Vagina (tissue), 2 donors: ENCODE measurements at regions not wholly inside any gene's neighbourhood (a gene's known extent, or its start where the extent isn't known, plus 50 kb on each side); places are given as distances from the start of the nearest gene placed in this dataset.

Source experiments
- CTCF ChIP-seq, 3 experiments: fragments of 450-650 bp in 2 of 3; fragments of 200-600 bp in 1 of 3; sonication (generic) in 1 of 3; IDR thresholded peaks; one replicate each; pipeline ENCODE4 v1.5.1; 2017 to 2019; ENCODE audit warnings: antibody characterized with exemption in 3 of 3, mild to moderate bottlenecking in 2 of 3, moderate library complexity in 2 of 3
- POLR2A ChIP-seq, 2 donors: fragments of 450-650 bp; IDR thresholded peaks; one replicate each; pipeline ENCODE4 v1.6.1; 2017; ENCODE audit warnings: antibody characterized with exemption in 2 of 2, mild to moderate bottlenecking in 2 of 2, moderate library complexity in 2 of 2
- POLR2AphosphoS5 ChIP-seq, 2 donors: sonication (generic); formaldehyde crosslinking; IDR thresholded peaks; one replicate each; pipeline ENCODE4 v1.9.0; 2017; ENCODE audit warnings: antibody characterized with exemption in 2 of 2, mild to moderate bottlenecking in 2 of 2, low read depth in 1 of 2; ENCODE audit not compliant: insufficient read depth in 1 of 2

- TF ChIP-seq POLR2A (IDR thresholded peaks at IDR 0.05) (no peak), CTCF (IDR thresholded peaks at IDR 0.05) (no peak), POLR2AphosphoS5 (IDR thresholded peaks at IDR 0.05; ENCODE audit: insufficient read depth in 1 of 2, low read depth in 1 of 2) (no peak)
These were observed 123.2 kb downstream of the PDCD6IP start for GRCh38 chr3:33921608-33922007.
